ENCODE measurements at regions not wholly inside any gene's neighbourhood (a gene's known extent, or its start where the extent isn't known, plus 50 kb on each side); places are given as distances from the start of the nearest gene placed in this dataset.
"Not testable (repeated sequence)": the region's sequence is repeated elsewhere in the genome, so short reads cannot be mapped to it uniquely, and the experiment has no call there.

DNA sequence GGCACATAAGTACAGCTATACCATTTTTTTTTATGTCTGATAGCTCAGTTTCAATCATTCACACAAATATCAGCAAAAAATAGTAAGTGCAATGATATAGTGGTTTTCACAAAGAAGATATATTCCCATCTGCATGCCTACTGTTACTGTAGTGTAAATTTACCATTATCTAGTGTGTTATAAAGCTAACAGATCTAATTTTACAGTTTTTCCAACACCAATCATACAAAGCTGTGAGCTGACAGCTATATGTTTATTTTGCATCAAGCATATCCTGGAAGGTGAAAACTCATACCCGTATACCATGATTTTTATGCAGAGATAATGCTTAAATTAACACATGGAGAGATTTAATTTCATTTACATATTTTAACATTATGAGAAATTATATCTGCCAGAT lies 89.9 kb upstream of the HAPLN1 start:
- DNase-seq (ENCODE audit: insufficient read length, low spot score) (no peak), FAIRE-seq (no peak)

DNA sequence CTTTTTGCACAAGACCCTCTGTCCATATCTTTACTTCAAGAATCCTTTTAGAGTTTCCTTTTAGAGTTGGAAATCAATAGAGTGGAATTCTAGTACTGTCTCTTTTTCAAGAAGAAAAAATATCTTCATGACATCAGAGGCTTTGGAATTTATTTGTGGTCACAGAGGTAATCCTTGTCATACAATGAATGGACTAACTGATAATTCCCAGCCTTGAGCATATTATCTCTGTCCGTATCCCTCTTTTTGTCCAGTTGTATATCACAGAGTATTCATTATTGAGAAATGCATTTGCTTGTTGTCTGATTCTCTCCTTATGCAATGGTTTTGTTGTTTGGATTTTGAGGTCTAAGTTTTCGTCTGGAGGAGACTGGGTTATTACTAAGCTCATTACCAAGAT lies 82.0 kb upstream of the HAPLN1 start:
- FAIRE-seq (no peak), DNase-seq (ENCODE audit: insufficient read length, low spot score) (no peak)

DNA sequence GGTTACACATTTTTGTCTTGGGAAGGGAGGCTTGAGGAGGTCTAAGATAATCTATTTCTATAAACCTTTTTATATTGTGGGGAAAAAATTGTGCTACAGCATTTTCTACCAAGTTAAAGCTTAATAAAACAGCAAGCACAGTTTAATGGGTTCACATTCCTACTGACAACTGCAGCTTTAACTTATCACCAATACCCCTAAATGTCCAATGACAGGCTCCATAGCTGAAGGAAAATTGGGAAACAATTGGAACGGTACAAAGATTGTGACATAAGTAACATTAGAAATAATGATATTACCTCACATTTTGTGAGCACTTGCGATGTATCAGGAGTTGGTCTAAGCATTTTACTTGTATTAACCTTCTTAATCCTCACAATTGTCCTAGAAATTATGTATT lies 79.5 kb upstream of the HAPLN1 start:
- FAIRE-seq (no peak), DNase-seq (ENCODE audit: insufficient read length, low spot score) (no peak)

DNA sequence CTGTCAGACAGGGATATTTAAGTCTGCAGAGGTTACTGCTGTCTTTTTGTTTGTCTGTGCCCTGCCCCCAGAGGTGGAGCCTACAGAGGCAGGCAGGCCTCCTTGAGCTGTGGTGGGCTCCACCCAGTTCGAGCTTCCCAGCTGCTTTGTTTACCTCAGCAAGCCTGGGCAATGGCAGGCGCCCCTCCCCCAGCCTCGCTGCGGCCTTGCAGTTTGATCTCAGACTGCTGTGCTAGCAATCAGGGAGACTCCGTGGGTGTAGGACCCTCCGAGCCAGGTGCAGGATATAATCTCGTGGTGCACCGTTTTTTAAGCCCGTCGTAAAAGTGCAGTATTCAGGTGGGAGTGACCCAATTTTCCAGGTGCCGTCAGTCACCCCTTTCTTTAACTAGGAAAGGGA lies 78.4 kb upstream of the HAPLN1 start:
- not testable (repeated sequence) for DNase-seq (ENCODE audit: insufficient read length, low spot score)

DNA sequence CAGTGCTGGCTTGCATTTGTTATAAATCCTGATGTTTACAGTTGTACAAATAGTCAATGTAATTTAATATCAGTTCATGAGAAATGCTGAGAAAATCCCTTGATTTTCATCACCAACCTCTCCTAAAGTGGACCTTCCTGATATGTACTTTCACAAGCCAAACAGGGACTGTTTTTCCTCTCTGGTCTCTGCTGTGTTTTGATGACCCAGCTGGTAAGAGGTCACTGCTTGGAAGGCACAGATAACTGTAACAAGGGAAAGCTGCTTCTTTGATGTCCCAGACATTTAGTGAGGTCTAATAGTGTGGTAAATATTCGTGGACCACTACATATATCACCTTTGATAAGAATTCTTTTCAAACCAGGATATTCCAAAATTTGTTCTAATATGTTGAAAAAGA lies 68.7 kb upstream of the HAPLN1 start:
- FAIRE-seq, result no peak
- DNase-seq (ENCODE audit: insufficient read length, low spot score), result no peak

More for the DNA sequence above, 78.4 kb upstream of the HAPLN1 start:
- not testable (repeated sequence) for FAIRE-seq

DNA sequence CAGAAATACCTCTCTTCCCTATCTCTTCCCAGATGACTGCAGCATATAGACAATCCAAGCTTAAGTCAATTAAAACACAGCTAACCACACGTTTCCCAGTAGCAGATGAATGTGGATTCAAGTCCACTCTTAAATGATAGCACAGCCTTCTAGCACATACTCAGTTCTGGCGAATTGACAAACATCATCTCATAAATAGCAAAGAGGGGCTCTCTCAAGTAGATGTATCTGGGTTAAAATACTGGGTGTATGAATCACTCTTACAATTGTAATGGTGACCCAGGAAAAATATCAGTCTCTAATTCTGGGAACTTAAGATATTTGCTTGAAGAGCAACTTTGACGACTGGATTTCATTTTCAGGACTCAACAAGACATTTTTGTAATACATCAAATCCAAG lies 67.0 kb upstream of the HAPLN1 start:
- FAIRE-seq, result no peak
- no peak for DNase-seq (ENCODE audit: insufficient read length, low spot score)

DNA sequence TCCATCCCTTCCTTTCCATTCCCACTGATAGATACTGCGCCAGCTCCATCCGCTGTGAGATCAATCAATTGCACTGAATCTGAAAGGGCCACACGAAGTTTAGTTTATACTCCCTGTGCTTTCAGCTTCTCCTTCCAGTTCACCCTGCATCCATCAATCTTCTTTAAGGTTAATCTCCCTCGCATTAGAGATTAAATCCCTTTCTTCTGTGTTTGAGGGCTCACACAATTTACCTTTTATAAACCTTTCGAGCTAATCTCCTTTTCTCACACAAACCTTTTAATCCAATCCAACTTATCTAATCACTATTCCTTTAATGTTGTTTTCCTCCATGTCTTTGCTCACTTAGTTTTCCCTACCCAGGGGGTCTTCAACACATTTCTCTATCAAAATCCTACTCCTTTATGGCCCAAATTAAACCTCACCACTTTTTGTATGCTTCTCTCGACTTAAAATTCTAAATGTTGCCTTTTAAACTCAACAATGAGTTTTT lies 64.6 kb upstream of the HAPLN1 start:
- DNase-seq (ENCODE audit: insufficient read length, low spot score) (no peak), FAIRE-seq (no peak)

DNA sequence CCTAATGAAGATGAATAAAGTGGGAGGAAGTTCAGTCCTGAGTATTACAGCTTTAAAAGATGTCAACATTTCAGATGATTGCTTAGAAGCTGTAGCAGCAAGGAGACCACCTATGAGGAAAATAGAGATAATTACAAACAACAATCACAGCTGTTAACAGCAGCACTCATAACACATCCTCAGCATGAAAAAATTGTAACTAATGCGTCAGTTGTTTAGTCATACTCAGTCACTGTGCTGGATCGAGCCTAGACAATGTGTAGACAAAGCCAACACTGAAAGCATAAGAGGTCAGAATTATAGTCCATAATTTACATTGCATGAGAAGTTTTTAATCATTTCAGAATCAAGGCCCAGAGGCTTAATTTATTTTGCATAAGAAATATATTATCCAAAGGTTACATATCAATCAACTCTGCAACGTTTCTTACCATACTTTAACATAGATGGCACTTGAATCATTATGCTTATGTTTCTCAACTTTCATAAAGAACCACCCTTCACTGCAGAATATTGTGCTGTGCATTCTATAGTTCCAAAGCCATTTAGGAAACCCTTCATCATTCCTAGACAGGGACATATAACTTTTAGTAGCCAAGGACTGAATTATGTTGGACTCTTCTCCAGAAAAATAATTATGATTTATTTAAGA lies 60.2 kb upstream of the HAPLN1 start:
- no peak for FAIRE-seq

DNA sequence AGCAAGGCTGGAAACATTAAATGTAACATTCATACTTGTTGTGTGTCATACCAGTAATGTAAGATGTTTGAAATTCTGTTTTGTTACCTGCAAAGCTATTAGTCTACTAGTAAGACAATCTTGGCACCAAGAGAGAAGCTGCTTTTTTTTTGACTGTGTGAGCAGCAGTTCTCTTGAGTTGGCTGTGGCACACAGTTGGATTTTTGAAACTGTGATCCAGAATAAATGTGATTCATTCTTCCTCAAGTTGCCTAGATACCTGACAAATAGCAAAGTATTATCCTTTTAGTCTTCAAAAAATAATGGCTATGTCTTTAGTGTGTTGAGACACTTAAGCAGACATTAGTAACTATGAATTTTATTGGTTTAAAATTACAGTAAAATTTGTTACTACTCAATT lies 57.2 kb upstream of the HAPLN1 start:
- DNase-seq (ENCODE audit: insufficient read length, low spot score) (no peak), FAIRE-seq (no peak)

More for the DNA sequence above, 60.2 kb upstream of the HAPLN1 start:
- DNase-seq (ENCODE audit: insufficient read length, low spot score), result no peak

DNA sequence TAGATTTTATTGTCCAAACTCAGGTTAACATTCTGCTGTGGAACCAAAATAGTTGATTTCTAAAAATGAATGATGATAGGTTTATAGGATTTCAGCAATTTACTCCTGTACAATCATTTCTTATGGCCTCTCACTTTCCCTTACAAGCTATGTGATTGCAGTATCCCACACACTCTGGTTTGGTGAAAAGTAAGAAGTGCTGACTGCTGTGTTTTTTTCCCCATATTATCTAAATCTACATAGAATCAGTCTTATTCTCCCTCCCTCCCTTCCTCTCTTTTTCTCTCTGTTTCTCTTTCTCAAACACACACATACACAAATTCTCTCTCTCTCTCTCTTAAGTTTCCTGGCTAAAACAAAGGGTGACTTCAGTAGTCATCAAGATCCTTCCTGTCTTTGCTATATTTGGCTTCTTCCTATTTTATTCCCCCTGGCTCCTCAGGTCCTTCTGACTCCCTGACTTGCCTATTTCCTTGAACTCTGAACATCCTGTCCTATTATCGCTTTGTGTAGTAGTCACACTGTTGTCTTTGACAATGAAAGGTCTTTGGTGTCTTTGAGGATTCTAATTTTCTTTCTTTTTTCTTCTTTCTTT lies 55.9 kb upstream of the HAPLN1 start:
- FAIRE-seq (no peak), DNase-seq (ENCODE audit: insufficient read length, low spot score) (no peak)

All from HTR-8/SVneo (cell line).